Testis (tissue), 2 donors: ENCODE measurements at regions not wholly inside any gene's neighbourhood (a gene's known extent, or its start where the extent isn't known, plus 50 kb on each side); places are given as distances from the start of the nearest gene placed in this dataset.
"Not testable (repeated sequence)": the region's sequence is repeated elsewhere in the genome, so short reads cannot be mapped to it uniquely, and the experiment has no call there.

Experiments used
- DNase-seq: peaks from one replicate; pipeline ENCODE4 v3.0.0-alpha.2; 2019
- H3K27ac ChIP-seq, 2 donors: fragments of 200-600 bp; sonication (generic); one replicate each; pipeline ENCODE4 v1.5.1; 2019
- H3K27me3 ChIP-seq: fragments of 200-600 bp; sonication (generic); one replicate; pipeline ENCODE4 v1.5.1; 2019
- H3K36me3 ChIP-seq: fragments of 200-600 bp; sonication (generic); one replicate; pipeline ENCODE4 v1.5.1; 2017; ENCODE audit warnings: low read depth; ENCODE audit errors: missing control alignments
- H3K4me1 ChIP-seq: fragments of 200-600 bp; sonication (generic); one replicate; pipeline ENCODE4 v1.5.1; 2019
- H3K4me3 ChIP-seq, 2 donors: fragments of 200-600 bp; sonication (generic); one replicate each; pipeline ENCODE4 v1.5.1; 2017 to 2019
- H3K9me3 ChIP-seq: fragments of 200-600 bp; sonication (generic); one replicate; pipeline ENCODE4 v1.5.1; 2017
- CTCF ChIP-seq, 3 experiments: fragments of 450-650 bp in 2 of 3; fragments of 200-600 bp in 1 of 3; sonication (generic) in 1 of 3; IDR thresholded peaks; one replicate each; pipeline ENCODE4 v1.5.1; 2016 to 2019; ENCODE audit warnings: antibody characterized with exemption in 3 of 3, mild to moderate bottlenecking in 2 of 3, moderate library complexity in 1 of 3
- POLR2A ChIP-seq: fragments of 450-650 bp; IDR thresholded peaks from one replicate; pipeline ENCODE4 v1.6.1; 2017; ENCODE audit warnings: antibody characterized with exemption, mild to moderate bottlenecking, moderate library complexity
- WGBS, 2 donors: methylation state at CpG; one replicate each; pipeline ENCODE4 v1.1.5; 2018; 5-methylcytosine and 5-hydroxymethylcytosine counted together
- intact Hi-C: fragments of 100-400 bp; cut with DNase I; formaldehyde crosslinking; loops from one replicate; pipeline ENCODE4 v1.15.1; 2023; ENCODE audit warnings: low total_unique reads

DNA sequence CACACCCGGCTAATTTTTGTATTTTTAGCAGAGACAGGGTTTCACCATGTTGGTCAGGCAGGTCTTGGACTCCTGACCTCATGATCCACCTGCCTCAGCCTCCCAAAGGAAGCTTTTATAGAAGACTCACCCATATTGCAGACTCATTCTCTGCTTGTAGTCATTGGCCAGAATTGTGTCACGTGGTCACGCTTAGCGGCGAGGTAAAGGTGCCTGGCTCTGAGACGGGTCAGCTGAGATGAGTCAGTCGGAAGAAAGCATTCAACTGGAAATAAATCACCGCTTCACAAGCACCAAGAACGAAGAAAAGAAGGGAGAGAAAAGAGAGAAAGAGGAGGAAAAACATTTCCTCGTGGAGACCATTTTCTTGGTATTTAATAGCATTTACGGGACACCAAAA is 218.8 kb upstream of the NOCT start:
- H3K4me1 ChIP-seq = no peaks in the 10 kb centered on the region
- no peak for TF ChIP-seq CTCF (IDR thresholded peaks at IDR 0.05)
- no peak for TF ChIP-seq POLR2A

GRCh38 chr4:138790706-138791340 is 224.8 kb upstream of the NOCT start:
- intact Hi-C loops = no loop called here
- WGBS, 2 donors = 89 to 91% methylated on average over 3 of the region's 3 CpGs
- H3K4me1 ChIP-seq = no peaks in the 10 kb centered on the region

More for the DNA sequence above, 218.8 kb upstream of the NOCT start:
- Histone ChIP-seq H3K9me3 (no peaks in the 10 kb centered on the region), H3K27me3 (no peaks in the 10 kb centered on the region), H3K36me3 (no peaks in the 10 kb centered on the region), H3K27ac (no peak overlapping the region), H3K4me3 (no peak overlapping the region)
- intact Hi-C loops = no loop called here
- no peak for DNase-seq
- WGBS, 2 donors = 43 to 67% methylated on average over 11 of the region's 11 CpGs

DNA sequence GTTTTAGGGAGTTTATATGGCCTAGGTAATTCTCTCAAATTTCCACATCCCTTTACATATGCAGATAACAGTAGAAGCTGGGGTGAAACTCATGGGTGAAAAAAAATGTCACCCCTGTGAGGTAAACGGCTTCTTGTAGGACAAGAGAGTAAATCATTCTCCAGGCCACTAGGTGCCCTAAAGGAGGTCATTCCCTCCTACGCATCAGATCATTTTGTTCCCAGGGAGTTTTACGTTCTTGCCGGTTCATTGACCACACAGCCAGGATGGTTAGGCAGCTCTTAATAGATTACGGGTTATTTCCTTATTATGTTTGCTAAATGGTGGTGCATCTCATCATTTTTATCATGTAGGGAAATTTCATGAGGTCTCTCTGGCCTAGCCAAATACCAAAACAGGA is 225.8 kb upstream of the NOCT start:
- H3K4me3 ChIP-seq = no peak overlapping the region
- H3K27me3 ChIP-seq = no peaks in the 10 kb centered on the region
- WGBS, 2 donors = 54 to 65% methylated on average over 5 of the region's 5 CpGs
- TF ChIP-seq POLR2A (no peak), CTCF (IDR thresholded peaks at IDR 0.05) (no peak)
- no peak for DNase-seq
- no peaks in the 10 kb centered on the region for H3K36me3 ChIP-seq
- H3K27ac ChIP-seq = no peak overlapping the region
- H3K9me3 ChIP-seq = no peaks in the 10 kb centered on the region
- no peaks in the 10 kb centered on the region for H3K4me1 ChIP-seq
- intact Hi-C loops = no loop called here

More at GRCh38 chr4:138790706-138791340, 224.8 kb upstream of the NOCT start:
- no peaks in the 10 kb centered on the region for H3K9me3 ChIP-seq
- no peak for DNase-seq
- no peaks in the 10 kb centered on the region for H3K27me3 ChIP-seq
- H3K36me3 ChIP-seq = no peaks in the 10 kb centered on the region
- no peak overlapping the region for H3K4me3 ChIP-seq
- no peak for TF ChIP-seq CTCF (IDR thresholded peaks at IDR 0.05)
- TF ChIP-seq POLR2A = no peak
- no peak overlapping the region for H3K27ac ChIP-seq

DNA sequence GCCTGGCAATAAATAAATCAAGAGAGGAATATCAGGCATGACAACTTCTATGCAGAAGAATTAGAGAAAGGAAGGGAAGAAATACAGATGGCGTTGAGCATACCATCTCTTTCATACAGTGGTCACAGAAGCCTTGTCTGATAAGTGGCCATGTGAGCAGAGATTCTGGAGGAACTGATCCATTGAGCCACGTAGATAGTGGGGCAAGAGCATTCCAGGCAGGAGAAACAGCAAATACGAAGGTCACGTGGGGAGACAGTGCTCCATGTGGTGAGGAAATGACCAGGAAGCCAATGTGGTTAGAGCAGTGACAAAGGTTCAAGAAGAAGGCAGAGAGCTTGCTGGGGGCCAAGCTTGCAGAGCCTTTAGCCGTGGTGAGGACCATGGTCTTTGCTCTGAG is 226.7 kb upstream of the NOCT start:
- 86 to 89% methylated on average over 5 of the region's 5 CpGs for WGBS, 2 donors
- H3K9me3 ChIP-seq = no peaks in the 10 kb centered on the region
- TF ChIP-seq CTCF (IDR thresholded peaks at IDR 0.05) (no peak), POLR2A (no peak)
- H3K27me3 ChIP-seq = no peaks in the 10 kb centered on the region
- intact Hi-C loops = no loop called here
- H3K36me3 ChIP-seq = no peaks in the 10 kb centered on the region
- H3K27ac ChIP-seq = no peak overlapping the region
- H3K4me1 ChIP-seq = no peaks in the 10 kb centered on the region
- no peak overlapping the region for H3K4me3 ChIP-seq
- no peak for DNase-seq

GRCh38 chr4:138788267-138788790 is 227.3 kb upstream of the NOCT start:
- TF ChIP-seq CTCF (IDR thresholded peaks at IDR 0.05) (no peak), POLR2A (no peak)
- Histone ChIP-seq H3K4me3 (no peak overlapping the region), H3K36me3 (no peaks in the 10 kb centered on the region), H3K27me3 (no peaks in the 10 kb centered on the region), H3K27ac (no peak overlapping the region), H3K4me1 (no peaks in the 10 kb centered on the region), H3K9me3 (no peaks in the 10 kb centered on the region)
- intact Hi-C loops = no loop called here
- DNase-seq = no peak
- 77 to 96% methylated on average over 1 of the region's 1 CpG for WGBS, 2 donors

DNA sequence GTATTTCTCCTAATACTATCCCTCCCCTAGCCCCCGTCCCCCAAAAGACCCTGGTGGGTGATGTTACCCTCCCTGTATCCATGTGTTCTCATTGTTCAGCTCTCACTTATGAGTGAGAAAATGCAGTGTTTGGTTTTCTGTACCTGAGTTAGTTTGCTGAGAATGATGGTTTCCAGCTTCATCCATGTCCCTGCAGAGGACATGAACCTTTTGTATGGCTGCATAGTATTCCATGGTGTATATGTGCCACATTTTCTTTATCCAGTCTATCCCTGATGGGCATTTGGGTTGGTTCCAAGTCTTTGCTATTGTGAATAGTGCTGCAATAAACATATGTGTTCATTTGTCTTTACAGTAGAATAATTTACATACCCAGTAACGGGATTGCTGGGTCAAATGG is 235.8 kb upstream of the NOCT start:
- H3K27me3 ChIP-seq, DNase-seq, H3K4me3 ChIP-seq, H3K4me1 ChIP-seq, H3K36me3 ChIP-seq, intact Hi-C loops, H3K9me3 ChIP-seq, H3K27ac ChIP-seq: not testable (repeated sequence)
- 100% methylated on average over 2 of the region's 2 CpGs for whole genome bisulfite sequencing, 2 donors
